Neural progenitor cell (in vitro differentiated cells): ENCODE measurements at regions not wholly inside any gene's neighbourhood (a gene's known extent, or its start where the extent isn't known, plus 50 kb on each side); places are given as distances from the start of the nearest gene placed in this dataset.

Experiments
- DNase-seq: peaks from one replicate; pipeline ENCODE4 v3.0.0-alpha.2; 2016; ENCODE audit warnings: low spot score
- H2AFZ ChIP-seq: fragments of 200-600 bp; sonication (generic); replicated peaks from 2 replicates; pipeline ENCODE4 v1.6.1; 2016; ENCODE audit warnings: antibody characterized with exemption
- H3F3A ChIP-seq: fragments of 200-600 bp; sonication (generic); 2 replicates; pipeline ENCODE4 v1.6.1; 2016; ENCODE audit warnings: antibody characterized with exemption, low read depth
- H3K27ac ChIP-seq: fragments of 200-600 bp; sonication (generic); 2 replicates; pipeline ENCODE4 v1.5.1; 2016; ENCODE audit warnings: mild to moderate bottlenecking
- H3K27me3 ChIP-seq: fragments of 200-600 bp; sonication (generic); 2 replicates; pipeline ENCODE4 v1.6.1; 2016; ENCODE audit warnings: mild to moderate bottlenecking, moderate library complexity
- H3K36me3 ChIP-seq: fragments of 200-600 bp; sonication (generic); 2 replicates; pipeline ENCODE4 v1.5.1; 2016
- H3K4me1 ChIP-seq: fragments of 200-600 bp; sonication (generic); 2 replicates; pipeline ENCODE4 v1.6.1; 2016; ENCODE audit warnings: mixed run types
- H3K4me2 ChIP-seq: fragments of 200-600 bp; sonication (generic); 2 replicates; pipeline ENCODE4 v1.6.1; 2016
- H3K4me3 ChIP-seq: fragments of 200-600 bp; sonication (generic); 2 replicates; pipeline ENCODE4 v1.5.1; 2016
- H3K79me2 ChIP-seq: fragments of 200-600 bp; sonication (generic); 2 replicates; pipeline ENCODE4 v1.6.1; 2016; ENCODE audit warnings: low read depth
- H3K9ac ChIP-seq: fragments of 200-600 bp; sonication (generic); 2 replicates; pipeline ENCODE4 v1.6.1; 2016
- H3K9me3 ChIP-seq: fragments of 200-600 bp; sonication (generic); 2 replicates; pipeline ENCODE4 v1.5.1; 2016; ENCODE audit warnings: low read depth
- H4K20me1 ChIP-seq: fragments of 200-600 bp; sonication (generic); 2 replicates; pipeline ENCODE4 v1.6.1; 2016; ENCODE audit warnings: low read depth
- H3K27ac Mint-ChIP-seq: 3 replicates; pipeline ENCODE4 v1.8.0; 2021; ENCODE audit warnings: mixed read lengths
- H3K27me3 Mint-ChIP-seq: 2 replicates; pipeline ENCODE4 v1.8.0; 2022; ENCODE audit warnings: low read depth, mild to moderate bottlenecking, inconsistent platforms, moderate library complexity, mixed read lengths; ENCODE audit not compliant: insufficient read depth
- H3K36me3 Mint-ChIP-seq: 3 replicates; pipeline ENCODE4 v1.8.0; 2021; ENCODE audit warnings: mixed read lengths
- H3K4me1 Mint-ChIP-seq: 3 replicates; pipeline ENCODE4 v1.8.0; 2021; ENCODE audit warnings: mixed read lengths
- H3K4me3 Mint-ChIP-seq: 3 replicates; pipeline ENCODE4 v1.8.0; 2021; ENCODE audit warnings: mild to moderate bottlenecking, moderate library complexity, mixed read lengths
- H3K9me3 Mint-ChIP-seq: 3 replicates; pipeline ENCODE4 v1.8.0; 2020; ENCODE audit warnings: mixed read lengths
- CTCF ChIP-seq: fragments of 200-600 bp; sonication (generic); IDR thresholded peaks from 2 replicates; pipeline ENCODE4 v1.5.1; 2017; ENCODE audit warnings: antibody characterized with exemption, mild to moderate bottlenecking
- EZH2 ChIP-seq: fragments of 200-600 bp; sonication (generic); IDR thresholded peaks from 2 replicates; pipeline ENCODE4 v1.6.1; 2017; ENCODE audit warnings: antibody characterized with exemption, mild to moderate bottlenecking, moderate library complexity
- EZH2phosphoT487 ChIP-seq: fragments of 200-600 bp; sonication (generic); IDR thresholded peaks from 2 replicates; pipeline ENCODE4 v1.6.1; 2017; ENCODE audit warnings: antibody characterized with exemption

GRCh38 chr1:8094481-8095241 is 68.6 kb upstream of the ERRFI1 start:
- no peaks in the 10 kb centered on the region for H4K20me1 ChIP-seq
- Mint-ChIP-seq H3K27me3 (peaks cover 6% of the 10 kb centered on the region), H3K9me3 (no peaks in the 10 kb centered on the region), H3K36me3 (no peaks in the 10 kb centered on the region), H3K4me3 (no peak overlapping the region), H3K27ac (no peak overlapping the region), H3K4me1 (peaks cover 46% of the 10 kb centered on the region)
- no peaks in the 10 kb centered on the region for H3K9me3 ChIP-seq
- TF ChIP-seq CTCF (no peak), EZH2phosphoT487 (no peak), EZH2 (no peak)
- no peak overlapping the region for H3K27ac ChIP-seq
- H3F3A ChIP-seq: no peaks in the 10 kb centered on the region
- no peak overlapping the region for H2AFZ ChIP-seq
- H3K79me2 ChIP-seq: no peaks in the 10 kb centered on the region
- no peaks in the 10 kb centered on the region for H3K36me3 ChIP-seq
- no peak for DNase-seq
- H3K4me1 ChIP-seq: no peaks in the 10 kb centered on the region
- H3K4me3 ChIP-seq: no peak overlapping the region
- no peak overlapping the region for H3K9ac ChIP-seq
- no peaks in the 10 kb centered on the region for H3K27me3 ChIP-seq
- H3K4me2 ChIP-seq: no peak overlapping the region

GRCh38 chr1:8093221-8093980 is 67.3 kb upstream of the ERRFI1 start:
- Histone ChIP-seq H3K27me3 (no peaks in the 10 kb centered on the region), H2AFZ (no peak overlapping the region), H3K36me3 (no peaks in the 10 kb centered on the region), H3F3A (no peaks in the 10 kb centered on the region), H3K9me3 (no peaks in the 10 kb centered on the region), H3K4me2 (no peak overlapping the region), H3K27ac (no peak overlapping the region), H3K4me3 (no peak overlapping the region), H4K20me1 (no peaks in the 10 kb centered on the region), H3K9ac (no peak overlapping the region), H3K79me2 (no peaks in the 10 kb centered on the region), H3K4me1 (no peaks in the 10 kb centered on the region)
- Mint-ChIP-seq H3K4me3 (no peak overlapping the region), H3K27me3 (peaks cover 6% of the 10 kb centered on the region), H3K27ac (peak overlapping the region; percentile 34), H3K4me1 (peaks cover 46% of the 10 kb centered on the region), H3K9me3 (no peaks in the 10 kb centered on the region), H3K36me3 (no peaks in the 10 kb centered on the region)
- TF ChIP-seq EZH2phosphoT487 (no peak), CTCF (no peak), EZH2 (no peak)
- no peak for DNase-seq

GRCh38 chr1:8092657-8093056 is 66.5 kb upstream of the ERRFI1 start:
- Mint-ChIP-seq H3K4me3 (no peak overlapping the region), H3K27ac (no peak overlapping the region), H3K4me1 (peaks cover 41% of the 10 kb centered on the region)

More at GRCh38 chr1:8092657-8093056, 66.5 kb upstream of the ERRFI1 start:
- Histone ChIP-seq H3K36me3 (no peaks in the 10 kb centered on the region), H3K4me2 (no peak overlapping the region), H4K20me1 (no peaks in the 10 kb centered on the region), H3K9me3 (no peaks in the 10 kb centered on the region), H2AFZ (no peak overlapping the region), H3K4me3 (no peak overlapping the region), H3K9ac (no peak overlapping the region), H3K79me2 (no peaks in the 10 kb centered on the region), H3F3A (no peaks in the 10 kb centered on the region), H3K27ac (no peak overlapping the region), H3K27me3 (no peaks in the 10 kb centered on the region), H3K4me1 (no peaks in the 10 kb centered on the region)
- H3K27me3 Mint-ChIP-seq: peaks cover 8% of the 10 kb centered on the region
- TF ChIP-seq CTCF: no peak
- DNase-seq: no peak
- no peaks in the 10 kb centered on the region for H3K9me3 Mint-ChIP-seq
- no peaks in the 10 kb centered on the region for H3K36me3 Mint-ChIP-seq
